SK-N-MC (cell line): ENCODE measurements at regions not wholly inside any gene's neighbourhood (a gene's known extent, or its start where the extent isn't known, plus 50 kb on each side); places are given as distances from the start of the nearest gene placed in this dataset.
"Not testable (repeated sequence)": the region's sequence is repeated elsewhere in the genome, so short reads cannot be mapped to it uniquely, and the experiment has no call there.

Experiments
- EZH2 ChIP-seq: fragments of 200-600 bp; sonication (generic); IDR thresholded peaks from one replicate; pipeline ENCODE4 v1.6.1; 2017; ENCODE audit warnings: antibody characterized with exemption
- POLR2AphosphoS5 ChIP-seq: IDR thresholded peaks from 2 replicates; pipeline ENCODE4 v1.6.1; 2012; ENCODE audit warnings: mild to moderate bottlenecking, low read depth, low read length, borderline replicate concordance

DNA sequence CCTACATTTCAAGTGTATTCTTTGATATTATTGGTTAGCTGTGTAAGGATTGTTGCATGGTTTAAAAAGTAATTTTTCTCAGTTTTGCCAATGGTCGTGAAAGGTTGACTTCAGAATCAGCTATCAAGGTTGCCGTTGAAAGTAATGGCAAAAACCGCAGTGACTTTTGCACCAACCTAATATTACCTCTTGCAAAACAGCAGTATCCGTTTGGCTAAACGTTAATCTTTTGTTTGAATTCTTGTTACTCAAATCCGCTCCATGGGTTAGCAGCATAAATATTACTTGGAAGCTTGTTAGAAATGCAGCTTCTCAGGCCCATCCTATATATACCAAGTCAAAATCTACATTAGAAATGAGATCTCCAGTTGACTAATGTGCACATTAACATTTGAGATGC lies 141.6 kb upstream of the PRSS12 start:
- TF ChIP-seq POLR2AphosphoS5, EZH2: not testable (repeated sequence)
